ENCODE measurements at regions not wholly inside any gene's neighbourhood (a gene's known extent, or its start where the extent isn't known, plus 50 kb on each side); places are given as distances from the start of the nearest gene placed in this dataset.

DNA sequence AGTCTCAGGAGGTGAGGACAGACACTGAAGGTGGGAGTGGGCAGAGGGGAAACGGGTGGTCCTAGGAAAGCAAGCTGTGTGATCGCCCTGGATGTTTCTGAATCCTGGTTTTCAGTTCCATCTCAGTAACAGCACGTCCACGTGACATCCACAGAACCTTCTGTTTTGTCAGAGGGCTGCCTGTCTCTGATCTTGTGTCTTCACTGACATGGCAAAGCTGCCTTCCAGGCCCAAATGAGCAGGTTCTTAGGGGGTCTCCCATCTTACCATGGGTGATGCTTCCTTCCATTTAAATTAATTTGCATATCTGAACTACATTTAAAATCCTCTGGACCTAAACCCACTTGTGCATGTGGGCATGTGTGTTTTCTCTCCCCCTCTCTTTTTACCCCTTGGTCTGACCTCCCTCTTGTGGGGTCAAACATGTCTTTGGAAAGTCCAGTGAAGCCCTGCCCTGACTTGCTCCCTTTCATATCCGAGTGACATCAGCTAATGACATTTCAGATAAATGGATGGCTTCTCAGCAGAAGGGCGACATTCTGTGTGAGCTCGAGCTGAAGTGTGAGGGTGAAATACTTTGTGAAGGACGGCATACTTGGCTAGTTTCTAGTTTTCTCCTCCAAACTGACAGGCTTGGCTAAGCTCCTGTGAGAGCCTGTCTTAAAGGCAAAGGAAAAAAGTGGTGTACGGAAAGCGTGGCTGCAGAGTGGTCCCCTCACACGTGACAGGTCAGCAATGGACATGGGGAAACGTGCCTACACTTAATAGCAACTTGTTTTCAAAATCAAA is 204.8 kb upstream of the S1PR3 start:
- TF ChIP-seq, protein P1, sequence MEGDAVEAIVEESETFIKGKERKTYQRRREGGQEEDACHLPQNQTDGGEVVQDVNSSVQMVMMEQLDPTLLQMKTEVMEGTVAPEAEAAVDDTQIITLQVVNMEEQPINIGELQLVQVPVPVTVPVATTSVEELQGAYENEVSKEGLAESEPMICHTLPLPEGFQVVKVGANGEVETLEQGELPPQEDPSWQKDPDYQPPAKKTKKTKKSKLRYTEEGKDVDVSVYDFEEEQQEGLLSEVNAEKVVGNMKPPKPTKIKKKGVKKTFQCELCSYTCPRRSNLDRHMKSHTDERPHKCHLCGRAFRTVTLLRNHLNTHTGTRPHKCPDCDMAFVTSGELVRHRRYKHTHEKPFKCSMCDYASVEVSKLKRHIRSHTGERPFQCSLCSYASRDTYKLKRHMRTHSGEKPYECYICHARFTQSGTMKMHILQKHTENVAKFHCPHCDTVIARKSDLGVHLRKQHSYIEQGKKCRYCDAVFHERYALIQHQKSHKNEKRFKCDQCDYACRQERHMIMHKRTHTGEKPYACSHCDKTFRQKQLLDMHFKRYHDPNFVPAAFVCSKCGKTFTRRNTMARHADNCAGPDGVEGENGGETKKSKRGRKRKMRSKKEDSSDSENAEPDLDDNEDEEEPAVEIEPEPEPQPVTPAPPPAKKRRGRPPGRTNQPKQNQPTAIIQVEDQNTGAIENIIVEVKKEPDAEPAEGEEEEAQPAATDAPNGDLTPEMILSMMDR (IDR thresholded peaks at IDR 0.05), result no peak
- TF ChIP-seq ZFX (IDR thresholded peaks at IDR 0.05; ENCODE audit: borderline replicate concordance), result no peak

Data from 22Rv1 (cell line).